ENCODE measurements at regions not wholly inside any gene's neighbourhood (a gene's known extent, or its start where the extent isn't known, plus 50 kb on each side); places are given as distances from the start of the nearest gene placed in this dataset.

- H3K4me3 Mint-ChIP-seq: no peak overlapping the region
- no peaks in the 10 kb centered on the region for H3K27me3 Mint-ChIP-seq (ENCODE audit: low read depth)
- H3K27ac Mint-ChIP-seq: no peak overlapping the region
- H3K4me1 Mint-ChIP-seq (ENCODE audit: low read depth): no peaks in the 10 kb centered on the region
- H3K9me3 Mint-ChIP-seq: no peaks in the 10 kb centered on the region
- H3K36me3 Mint-ChIP-seq (ENCODE audit: low read depth): no peaks in the 10 kb centered on the region
Observed at GRCh38 chrY:14437626-14438025, 86.7 kb upstream of the NLGN4Y start.

DNA sequence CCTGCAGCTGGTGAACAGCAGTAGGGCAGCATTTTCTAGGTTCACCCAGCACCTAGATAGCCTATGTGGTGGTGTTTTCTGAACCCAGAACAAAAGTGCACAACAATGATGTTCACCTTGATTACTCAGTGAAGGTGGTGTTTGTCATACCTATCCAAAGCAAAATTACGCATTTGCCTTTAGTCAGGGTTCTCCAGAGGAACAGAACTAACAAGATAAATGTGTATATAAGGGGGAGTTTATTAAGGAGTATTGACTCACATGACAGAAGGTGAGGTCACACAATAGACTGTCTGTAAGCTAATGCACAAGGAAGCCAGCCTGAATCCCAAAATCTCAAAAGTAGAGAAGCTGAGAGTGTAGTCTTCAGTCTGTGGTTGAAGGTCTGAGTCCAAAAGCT is 85.9 kb upstream of the NLGN4Y start:
- H3K4me3 Mint-ChIP-seq: no peak overlapping the region
- no peaks in the 10 kb centered on the region for H3K27me3 Mint-ChIP-seq (ENCODE audit: low read depth)
- no peaks in the 10 kb centered on the region for H3K36me3 Mint-ChIP-seq (ENCODE audit: low read depth)
- H3K4me1 Mint-ChIP-seq (ENCODE audit: low read depth): no peaks in the 10 kb centered on the region
- no peak overlapping the region for H3K27ac Mint-ChIP-seq
- no peaks in the 10 kb centered on the region for H3K9me3 Mint-ChIP-seq

- no peaks in the 10 kb centered on the region for H3K4me1 Mint-ChIP-seq (ENCODE audit: low read depth)
- no peak overlapping the region for H3K27ac Mint-ChIP-seq
- H3K4me3 Mint-ChIP-seq: no peak overlapping the region
- H3K27me3 Mint-ChIP-seq (ENCODE audit: low read depth): no peaks in the 10 kb centered on the region
- H3K9me3 Mint-ChIP-seq: no peaks in the 10 kb centered on the region
- H3K36me3 Mint-ChIP-seq (ENCODE audit: low read depth): no peaks in the 10 kb centered on the region
Observed at GRCh38 chrY:14444550-14444949, 79.8 kb upstream of the NLGN4Y start.

- Mint-ChIP-seq H3K4me3 (no peak overlapping the region), H3K9me3 (no peaks in the 10 kb centered on the region)
Observed at GRCh38 chrY:14468151-14468683, 56.1 kb upstream of the NLGN4Y start.

DNA sequence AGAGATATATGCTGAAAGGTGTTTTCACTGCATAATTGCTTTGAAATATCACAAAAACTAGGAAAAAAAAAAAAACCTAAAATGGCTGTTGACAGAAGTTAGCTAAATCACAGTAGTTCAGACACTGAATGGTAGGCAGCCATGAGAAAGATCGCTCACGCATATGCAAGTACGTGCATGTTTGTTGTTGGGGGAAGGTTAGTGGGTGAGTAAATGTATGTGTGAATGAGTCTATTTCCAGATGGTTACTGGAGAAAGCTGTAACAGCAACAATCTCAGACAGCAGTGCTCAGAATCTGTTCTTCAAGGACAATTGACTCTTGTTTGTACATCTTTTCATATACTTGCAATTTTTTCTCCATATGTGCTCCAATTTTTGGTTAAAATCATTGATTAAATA is 51.9 kb upstream of the NLGN4Y start:
- H3K36me3 Mint-ChIP-seq (ENCODE audit: low read depth): no peaks in the 10 kb centered on the region
- peaks cover 4% of the 10 kb centered on the region for H3K9me3 Mint-ChIP-seq
- H3K27me3 Mint-ChIP-seq (ENCODE audit: low read depth): no peaks in the 10 kb centered on the region
- no peak overlapping the region for H3K4me3 Mint-ChIP-seq
- no peaks in the 10 kb centered on the region for H3K4me1 Mint-ChIP-seq (ENCODE audit: low read depth)
- no peak overlapping the region for H3K27ac Mint-ChIP-seq

More at GRCh38 chrY:14468151-14468683, 56.1 kb upstream of the NLGN4Y start:
- H3K27me3 Mint-ChIP-seq (ENCODE audit: low read depth): no peaks in the 10 kb centered on the region
- no peak overlapping the region for H3K27ac Mint-ChIP-seq
- H3K4me1 Mint-ChIP-seq (ENCODE audit: low read depth): no peaks in the 10 kb centered on the region
- H3K36me3 Mint-ChIP-seq (ENCODE audit: low read depth): no peaks in the 10 kb centered on the region

DNA sequence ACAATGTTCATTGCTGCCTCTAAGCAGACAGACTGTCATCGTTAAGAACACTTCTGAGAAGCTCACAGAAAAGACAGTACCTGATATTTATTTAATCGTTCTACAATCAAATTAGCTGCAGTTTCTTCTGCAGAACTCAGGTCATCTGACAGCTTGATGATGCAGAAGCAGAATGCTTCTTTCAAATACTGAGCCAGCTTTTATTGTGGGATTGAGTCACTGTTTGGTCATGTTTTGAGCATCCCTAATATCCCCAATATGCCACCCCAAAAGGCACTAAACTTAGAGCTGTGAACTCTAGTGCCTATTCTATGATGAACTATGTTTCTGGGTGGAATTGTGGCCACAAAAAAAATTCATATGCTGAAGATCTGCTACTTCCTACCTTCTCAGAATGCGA is 51.0 kb upstream of the NLGN4Y start:
- H3K4me1 Mint-ChIP-seq (ENCODE audit: low read depth): no peaks in the 10 kb centered on the region

More for the DNA sequence above, 51.0 kb upstream of the NLGN4Y start:
- Mint-ChIP-seq H3K27ac (no peak overlapping the region), H3K9me3 (peaks cover 4% of the 10 kb centered on the region), H3K4me3 (no peak overlapping the region), H3K36me3 (ENCODE audit: low read depth) (no peaks in the 10 kb centered on the region), H3K27me3 (ENCODE audit: low read depth) (no peaks in the 10 kb centered on the region)
